K562 (cell line): ENCODE measurements at regions not wholly inside any gene's neighbourhood (a gene's known extent, or its start where the extent isn't known, plus 50 kb on each side); places are given as distances from the start of the nearest gene placed in this dataset.
A peak's percentile ranks its signal among the peaks of the same experiment; 100 is the strongest.

Experiments
- ATAC-seq: fragments of 200-7000 bp; cut with Tn5 transposase; 3 replicates; pipeline ENCODE4 v1.9.1; 2020; ENCODE audit warnings: moderate library complexity
- BruUV-seq: library from RNA; stranded (reverse); fragments of 400-500 nt; replicated peaks from 2 replicates; lab custom pipeline; 2021; lab: Mats Ljungman, UMichigan
- CTCF ChIA-PET: fragments of 300-600 bp; formaldehyde crosslinking; extraction: SDS; loops from one replicate; lab custom pipeline; 2021; ENCODE audit warnings: low intra/inter-chr PET ratio; lab: Yijun Ruan, JAX
- POLR2A ChIA-PET: fragments of 300-600, 350-650 bp; sonication (Branson Sonifier 250); formaldehyde crosslinking; extraction: SDS; loops from one replicate; lab custom pipeline; 2021; ENCODE audit warnings: antibody characterized with exemption, inconsistent platforms; lab: Yijun Ruan, JAX
- DNase-seq, 4 experiments: peaks; one replicate each; pipeline versions ENCODE4 v3.0.0 to v3.0.0-alpha.2; 2011 to 2018; ENCODE audit warnings: low spot score in 3 of 4, mixed read lengths in 3 of 4; ENCODE audit errors: extremely low read depth in 1 of 4
- FAIRE-seq: peaks from 2 replicates; lab custom pipeline; 2011; peaks lifted over from hg19 to GRCh38; lab: Jason Lieb, UNC
- H2AFZ ChIP-seq: 2 replicates; pipeline ENCODE4 v1.6.0; 2011; ENCODE audit warnings: low read depth, low read length, control low read depth, inconsistent platforms
- H3K27ac ChIP-seq: fragments of 200-600 bp; 3 replicates; pipeline ENCODE4 v1.8.0; 2011; ENCODE audit warnings: low read depth, mild to moderate bottlenecking, control low read depth, inconsistent platforms, low read length, moderate library complexity, mixed read lengths; ENCODE audit errors: extremely low read depth
- H3K27me3 ChIP-seq, 2 experiments: fragments of 300-600 bp in 1 of 2; 2 replicates in 1 of 2; 3 replicates in 1 of 2; pipeline versions ENCODE4 v1.6.0 to v1.8.0; 2011; ENCODE audit warnings: inconsistent platforms in 2 of 2, low read length in 2 of 2, mild to moderate bottlenecking in 1 of 2, mixed read lengths in 1 of 2, moderate library complexity in 1 of 2; ENCODE audit not compliant: control insufficient read depth in 2 of 2, insufficient read depth in 2 of 2
- H3K36me3 ChIP-seq: fragments of 300-600 bp; 3 replicates; pipeline ENCODE4 v1.8.0; 2011; ENCODE audit warnings: mild to moderate bottlenecking, low read length, inconsistent platforms; ENCODE audit not compliant: control insufficient read depth, insufficient read depth
- H3K4me1 ChIP-seq, 2 experiments: fragments of 200-600 bp in 1 of 2; replicated peaks in 1 of 2; 2 replicates in 1 of 2; 3 replicates in 1 of 2; pipeline versions ENCODE4 v1.5.1 to v1.8.0; 2011; ENCODE audit warnings: inconsistent platforms in 2 of 2, low read length in 2 of 2, mild to moderate bottlenecking in 1 of 2, mixed read lengths in 1 of 2, moderate library complexity in 1 of 2; ENCODE audit not compliant: control insufficient read depth in 2 of 2, insufficient read depth in 2 of 2
- H3K4me2 ChIP-seq: 2 replicates; pipeline ENCODE4 v1.6.1; 2011; ENCODE audit warnings: low read length, control low read depth, inconsistent platforms, mixed read lengths; ENCODE audit not compliant: insufficient read depth
- H3K4me3 ChIP-seq: fragments of 200-600 bp; sonication (generic), shearing (Covaris generic); 2 replicates; pipeline ENCODE4 v1.5.1; 2016; ENCODE audit warnings: control low read depth, inconsistent platforms
- H3K79me2 ChIP-seq: fragments of 200-600 bp; 3 replicates; pipeline ENCODE4 v1.8.0; 2011; ENCODE audit warnings: low read length, inconsistent platforms; ENCODE audit not compliant: control insufficient read depth, insufficient read depth
- H3K9ac ChIP-seq, 2 experiments: 2 replicates each; pipeline versions ENCODE4 v1.6.0 to v1.6.1; 2011; ENCODE audit warnings: low read depth in 2 of 2, low read length in 2 of 2, control low read depth in 1 of 2, inconsistent platforms in 1 of 2, mild to moderate bottlenecking in 1 of 2, mixed read lengths in 1 of 2; ENCODE audit not compliant: insufficient read depth in 1 of 2
- H3K9me1 ChIP-seq: one replicate; pipeline ENCODE4 v1.6.0; 2011; ENCODE audit warnings: inconsistent platforms, mild to moderate bottlenecking, low read length, moderate library complexity; ENCODE audit not compliant: control insufficient read depth, insufficient read depth
- H3K9me3 ChIP-seq: replicated peaks from 2 replicates; pipeline ENCODE4 v1.5.1; 2011; ENCODE audit warnings: low read depth, low read length, inconsistent platforms; ENCODE audit not compliant: control insufficient read depth, insufficient read depth
- H4K20me1 ChIP-seq: replicated peaks from 2 replicates; pipeline ENCODE4 v1.6.1; 2011; ENCODE audit warnings: low read length, inconsistent platforms, mixed read lengths; ENCODE audit not compliant: control insufficient read depth, insufficient read depth
- CEBPG ChIP-seq, 3 experiments: fragments of 200-800 bp in 1 of 3; sonication (Bioruptor generic) in 1 of 3; sonication (generic) in 1 of 3; formaldehyde crosslinking in 1 of 3; IDR thresholded peaks in 2 of 3; conservative IDR thresholded peaks in 1 of 3; 2 replicates each; pipeline versions ENCODE4 v1.6.1 to v1.8.0; 2016 to 2022; ENCODE audit warnings: missing compliant biosample characterization in 2 of 3, missing genetic modification characterization in 2 of 3, mild to moderate bottlenecking in 1 of 3, missing genetic modification reagents in 1 of 3
- KDM5B ChIP-seq: fragments of 200-600 bp; sonication (generic); IDR thresholded peaks from 2 replicates; pipeline ENCODE4 v1.6.1; 2012; ENCODE audit warnings: low read depth, mild to moderate bottlenecking, moderate library complexity, low read length, control low read depth, inconsistent platforms; ENCODE audit not compliant: insufficient replicate concordance
- RBFOX2 ChIP-seq: fragments of 200-400 bp; formaldehyde crosslinking; IDR thresholded peaks from 2 replicates; pipeline ENCODE4 v1.6.1; 2017; ENCODE audit warnings: low read depth, mild to moderate bottlenecking, low read length, moderate library complexity
- TEAD1 ChIP-seq, 2 experiments: fragments of 450-650 bp in 1 of 2; sonication (generic) in 1 of 2; formaldehyde crosslinking; IDR thresholded peaks; 2 replicates each; pipeline versions ENCODE4 v1.4.0 to v1.8.0; 2020 to 2022; ENCODE audit warnings: mild to moderate bottlenecking in 2 of 2, missing genetic modification reagents in 1 of 2
- WGBS: fragments of 100-300 bp; shearing (Covaris generic); methylation state at CpG from one replicate; pipeline ENCODE4 v1.1.6; 2016; ENCODE audit warnings: low coverage, mixed read lengths; ENCODE audit not compliant: insufficient coverage; ENCODE audit errors: missing lambda C conversion rate; 5-methylcytosine and 5-hydroxymethylcytosine counted together
- in situ Hi-C: fragments of 300-500 bp; cut with MboI; formaldehyde crosslinking; loops from 4 replicates; pipeline ENCODE4 v1.15.0; 2018; ENCODE audit warnings: inconsistent platforms, mixed read lengths
- intact Hi-C: fragments of 100-400 bp; cut with micrococcal nuclease; formaldehyde crosslinking; loops from 2 replicates; pipeline ENCODE4 v1.14.2; 2022
- TF ChIP-seq, protein P1 (sequence below): fragments of 450-650 bp; formaldehyde crosslinking; IDR thresholded peaks from 2 replicates; pipeline ENCODE4 v1.4.0; 2020; ENCODE audit warnings: mild to moderate bottlenecking
- TF ChIP-seq, protein P2 (sequence below): fragments of 450-650 bp; IDR thresholded peaks from 2 replicates; pipeline ENCODE4 v1.7.0; 2016; ENCODE audit warnings: borderline replicate concordance
- TF ChIP-seq, protein P3 (sequence below): sonication (generic); formaldehyde crosslinking; IDR thresholded peaks from 2 replicates; pipeline ENCODE4 v1.8.1; 2023; ENCODE audit warnings: mild to moderate bottlenecking, missing genetic modification reagents

DNA sequence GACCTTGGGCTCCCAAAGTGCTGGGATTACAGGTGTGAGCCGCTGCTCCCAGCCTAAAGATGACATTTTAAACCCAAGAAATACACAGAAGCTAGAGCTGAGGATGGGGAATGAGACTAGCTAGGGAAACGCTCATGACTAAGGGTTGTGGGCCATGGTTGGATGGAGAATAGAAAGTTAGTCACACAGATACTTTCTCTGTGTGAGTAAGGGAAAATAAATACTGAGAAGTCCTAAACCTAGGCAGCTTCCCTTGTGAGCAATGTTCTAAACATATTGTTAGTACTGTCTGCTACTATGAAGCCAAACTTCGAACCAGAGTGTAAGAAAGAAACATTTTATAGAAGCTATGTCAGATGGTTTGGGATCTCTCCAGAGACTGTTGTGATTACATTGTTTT lies 304.8 kb upstream of the STAC start:
- no peak for TF ChIP-seq KDM5B
- TF ChIP-seq, protein P1, sequence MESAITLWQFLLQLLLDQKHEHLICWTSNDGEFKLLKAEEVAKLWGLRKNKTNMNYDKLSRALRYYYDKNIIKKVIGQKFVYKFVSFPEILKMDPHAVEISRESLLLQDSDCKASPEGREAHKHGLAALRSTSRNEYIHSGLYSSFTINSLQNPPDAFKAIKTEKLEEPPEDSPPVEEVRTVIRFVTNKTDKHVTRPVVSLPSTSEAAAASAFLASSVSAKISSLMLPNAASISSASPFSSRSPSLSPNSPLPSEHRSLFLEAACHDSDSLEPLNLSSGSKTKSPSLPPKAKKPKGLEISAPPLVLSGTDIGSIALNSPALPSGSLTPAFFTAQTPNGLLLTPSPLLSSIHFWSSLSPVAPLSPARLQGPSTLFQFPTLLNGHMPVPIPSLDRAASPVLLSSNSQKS (CRISPR knock-in tag): no peak
- no peak for TF ChIP-seq RBFOX2
- in situ Hi-C loops: no loop called here
- H3K27ac ChIP-seq: no peak overlapping the region
- intact Hi-C loops: no loop called here
- no peaks in the 10 kb centered on the region for H3K27me3 ChIP-seq
- H2AFZ ChIP-seq: no peak overlapping the region
- H4K20me1 ChIP-seq: no peaks in the 10 kb centered on the region
- H3K36me3 ChIP-seq: no peaks in the 10 kb centered on the region
- FAIRE-seq (no peak), ATAC-seq (no peak), DNase-seq (no peak)
- H3K4me1 ChIP-seq: no peaks in the 10 kb centered on the region
- no TSS peak for BruUV-seq
- H3K9me3 ChIP-seq: no peaks in the 10 kb centered on the region; the same call in 1 of the 2 replicates
- H3K4me3 ChIP-seq: no peak overlapping the region
- no peaks in the 10 kb centered on the region for H3K79me2 ChIP-seq
- WGBS: 2% methylated on average over 3 of the region's 3 CpGs
- CTCF ChIA-PET: no interaction called here
- POLR2A ChIA-PET: no interaction called here
- H3K9ac ChIP-seq: no peak overlapping the region
- no peak overlapping the region for H3K4me2 ChIP-seq
- no peaks in the 10 kb centered on the region for H3K9me1 ChIP-seq

DNA sequence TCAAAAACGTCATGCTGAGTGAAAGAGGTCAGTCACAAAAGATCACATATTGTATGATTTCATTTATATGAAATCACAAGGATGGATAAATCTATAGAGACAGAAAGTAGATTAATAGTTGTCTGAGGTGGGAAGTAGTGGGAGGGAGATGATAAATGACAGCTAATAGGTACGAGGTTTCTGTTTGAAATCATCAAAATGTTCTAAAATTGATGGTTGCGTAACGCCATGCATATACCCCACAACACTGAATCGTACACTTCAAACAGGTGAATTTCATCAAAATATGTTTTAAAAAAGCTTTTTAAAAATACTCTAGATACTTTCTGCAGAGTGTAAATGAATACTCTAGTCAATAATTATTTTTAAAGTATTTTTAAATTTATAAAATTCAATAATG lies 303.0 kb upstream of the STAC start:
- H3K9ac ChIP-seq: no peak overlapping the region
- no peaks in the 10 kb centered on the region for H3K36me3 ChIP-seq
- POLR2A ChIA-PET: no interaction called here
- H3K9me1 ChIP-seq: no peaks in the 10 kb centered on the region
- TF ChIP-seq CEBPG (CRISPR knock-in tag; IDR thresholded peaks at IDR 0.05) (no peak), CEBPG (tag; conservative IDR thresholded peaks at IDR 0.05 in 1 of 2, IDR thresholded peaks at IDR 0.05 in 1 of 2) (peak in 1 of 2 experiments; percentile 57; a peak in 2 of 4 replicates), TEAD1 (CRISPR knock-in tag; IDR thresholded peaks at IDR 0.05) (no peak)
- TF ChIP-seq, protein P2, sequence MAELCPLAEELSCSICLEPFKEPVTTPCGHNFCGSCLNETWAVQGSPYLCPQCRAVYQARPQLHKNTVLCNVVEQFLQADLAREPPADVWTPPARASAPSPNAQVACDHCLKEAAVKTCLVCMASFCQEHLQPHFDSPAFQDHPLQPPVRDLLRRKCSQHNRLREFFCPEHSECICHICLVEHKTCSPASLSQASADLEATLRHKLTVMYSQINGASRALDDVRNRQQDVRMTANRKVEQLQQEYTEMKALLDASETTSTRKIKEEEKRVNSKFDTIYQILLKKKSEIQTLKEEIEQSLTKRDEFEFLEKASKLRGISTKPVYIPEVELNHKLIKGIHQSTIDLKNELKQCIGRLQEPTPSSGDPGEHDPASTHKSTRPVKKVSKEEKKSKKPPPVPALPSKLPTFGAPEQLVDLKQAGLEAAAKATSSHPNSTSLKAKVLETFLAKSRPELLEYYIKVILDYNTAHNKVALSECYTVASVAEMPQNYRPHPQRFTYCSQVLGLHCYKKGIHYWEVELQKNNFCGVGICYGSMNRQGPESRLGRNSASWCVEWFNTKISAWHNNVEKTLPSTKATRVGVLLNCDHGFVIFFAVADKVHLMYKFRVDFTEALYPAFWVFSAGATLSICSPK: no peak
- TF ChIP-seq, protein P3, sequence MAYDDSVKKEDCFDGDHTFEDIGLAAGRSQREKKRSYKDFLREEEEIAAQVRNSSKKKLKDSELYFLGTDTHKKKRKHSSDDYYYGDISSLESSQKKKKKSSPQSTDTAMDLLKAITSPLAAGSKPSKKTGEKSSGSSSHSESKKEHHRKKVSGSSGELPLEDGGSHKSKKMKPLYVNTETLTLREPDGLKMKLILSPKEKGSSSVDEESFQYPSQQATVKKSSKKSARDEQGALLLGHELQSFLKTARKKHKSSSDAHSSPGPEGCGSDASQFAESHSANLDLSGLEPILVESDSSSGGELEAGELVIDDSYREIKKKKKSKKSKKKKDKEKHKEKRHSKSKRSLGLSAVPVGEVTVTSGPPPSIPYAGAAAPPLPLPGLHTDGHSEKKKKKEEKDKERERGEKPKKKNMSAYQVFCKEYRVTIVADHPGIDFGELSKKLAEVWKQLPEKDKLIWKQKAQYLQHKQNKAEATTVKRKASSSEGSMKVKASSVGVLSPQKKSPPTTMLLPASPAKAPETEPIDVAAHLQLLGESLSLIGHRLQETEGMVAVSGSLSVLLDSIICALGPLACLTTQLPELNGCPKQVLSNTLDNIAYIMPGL (CRISPR knock-in tag): no peak
- H3K9me3 ChIP-seq: no peaks in the 10 kb centered on the region; the same call in 1 of the 2 replicates
- H3K27me3 ChIP-seq: no peaks in the 10 kb centered on the region
- no peak for DNase-seq
- no TSS peak for BruUV-seq
- in situ Hi-C loops: no loop called here
- no peaks in the 10 kb centered on the region for H4K20me1 ChIP-seq
- H2AFZ ChIP-seq: no peak overlapping the region
- H3K4me3 ChIP-seq: no peak overlapping the region
- no peak overlapping the region for H3K4me2 ChIP-seq
- no peaks in the 10 kb centered on the region for H3K4me1 ChIP-seq
- intact Hi-C loops: no loop called here
- 1% methylated on average over 5 of the region's 5 CpGs for WGBS
- no peaks in the 10 kb centered on the region for H3K79me2 ChIP-seq
- CTCF ChIA-PET: no interaction called here
- ATAC-seq: no peak
- no peak for FAIRE-seq
- no peak overlapping the region for H3K27ac ChIP-seq
